Breast epithelium (tissue), 3 donors: ENCODE measurements at regions not wholly inside any gene's neighbourhood (a gene's known extent, or its start where the extent isn't known, plus 50 kb on each side); places are given as distances from the start of the nearest gene placed in this dataset.

Source experiments
- POLR2A ChIP-seq: fragments of 450-650 bp; IDR thresholded peaks from one replicate; pipeline ENCODE4 v1.6.1; 2016; ENCODE audit warnings: antibody characterized with exemption, mild to moderate bottlenecking, moderate library complexity
- POLR2AphosphoS5 ChIP-seq, 3 donors: sonication (generic); formaldehyde crosslinking; IDR thresholded peaks; one replicate each; pipeline ENCODE4 v1.6.1; 2017; ENCODE audit warnings: antibody characterized with exemption in 3 of 3
- TF ChIP-seq, protein P1 (sequence below), 3 donors: fragments of 450-650 bp; IDR thresholded peaks; one replicate each; pipeline ENCODE4 v1.5.1; 2016 to 2017; ENCODE audit warnings: antibody characterized with exemption in 3 of 3, mild to moderate bottlenecking in 3 of 3, moderate library complexity in 3 of 3

DNA sequence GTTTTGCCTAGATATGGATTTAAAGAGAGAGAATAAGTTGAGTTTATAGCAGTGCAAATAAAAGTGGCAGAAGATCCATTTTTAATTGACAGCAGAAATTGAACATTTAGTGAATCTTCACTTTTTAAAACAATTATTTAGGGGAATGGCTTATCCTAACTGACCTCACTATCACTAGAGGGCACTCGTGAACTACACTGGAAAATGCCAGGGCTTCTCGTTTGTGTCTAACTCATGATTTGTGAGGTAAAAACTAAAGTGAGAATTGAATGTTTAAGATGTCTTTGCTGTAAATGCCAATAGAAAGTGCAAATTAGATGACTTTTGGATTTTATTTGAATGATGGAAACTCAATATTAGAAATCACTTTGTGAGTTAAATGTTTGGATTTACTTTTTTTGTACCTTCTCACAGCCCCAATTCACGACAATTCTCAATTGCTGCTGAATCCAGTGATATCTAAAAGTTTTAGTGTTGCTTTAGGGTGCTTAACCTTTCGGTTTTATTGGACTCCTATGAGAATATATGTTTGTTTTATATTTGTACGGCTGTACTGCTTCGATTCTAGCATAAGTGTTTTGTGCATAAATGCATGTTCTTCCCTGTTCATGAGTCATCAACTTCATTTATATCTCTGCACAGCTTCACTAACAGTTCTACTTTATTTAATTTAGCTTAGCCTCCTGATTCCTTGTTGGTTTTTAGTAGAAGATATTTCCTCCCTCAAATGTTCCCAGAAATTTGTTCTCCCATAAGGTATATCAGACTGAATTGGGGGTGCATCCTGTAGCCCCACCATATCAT, 462.1 kb downstream of the MFSD1 start:
- TF ChIP-seq, protein P1, sequence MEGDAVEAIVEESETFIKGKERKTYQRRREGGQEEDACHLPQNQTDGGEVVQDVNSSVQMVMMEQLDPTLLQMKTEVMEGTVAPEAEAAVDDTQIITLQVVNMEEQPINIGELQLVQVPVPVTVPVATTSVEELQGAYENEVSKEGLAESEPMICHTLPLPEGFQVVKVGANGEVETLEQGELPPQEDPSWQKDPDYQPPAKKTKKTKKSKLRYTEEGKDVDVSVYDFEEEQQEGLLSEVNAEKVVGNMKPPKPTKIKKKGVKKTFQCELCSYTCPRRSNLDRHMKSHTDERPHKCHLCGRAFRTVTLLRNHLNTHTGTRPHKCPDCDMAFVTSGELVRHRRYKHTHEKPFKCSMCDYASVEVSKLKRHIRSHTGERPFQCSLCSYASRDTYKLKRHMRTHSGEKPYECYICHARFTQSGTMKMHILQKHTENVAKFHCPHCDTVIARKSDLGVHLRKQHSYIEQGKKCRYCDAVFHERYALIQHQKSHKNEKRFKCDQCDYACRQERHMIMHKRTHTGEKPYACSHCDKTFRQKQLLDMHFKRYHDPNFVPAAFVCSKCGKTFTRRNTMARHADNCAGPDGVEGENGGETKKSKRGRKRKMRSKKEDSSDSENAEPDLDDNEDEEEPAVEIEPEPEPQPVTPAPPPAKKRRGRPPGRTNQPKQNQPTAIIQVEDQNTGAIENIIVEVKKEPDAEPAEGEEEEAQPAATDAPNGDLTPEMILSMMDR (IDR thresholded peaks at IDR 0.05) = peak in 2 of 3 donors; percentile 47 to 50
- TF ChIP-seq POLR2A = no peak
- TF ChIP-seq POLR2AphosphoS5 (IDR thresholded peaks at IDR 0.05) = no peak
